ENCODE measurements at regions not wholly inside any gene's neighbourhood (a gene's known extent, or its start where the extent isn't known, plus 50 kb on each side); places are given as distances from the start of the nearest gene placed in this dataset.

GRCh38 chr2:226273440-226273839 is 526.2 kb downstream of the IRS1 start:
- no peaks in the 10 kb centered on the region for H3K36me3 ChIP-seq (replicated peaks in 1 of 2)
- H3K27me3 ChIP-seq: no peaks in the 10 kb centered on the region
- no peak overlapping the region for H3K4me3 ChIP-seq
- no peak overlapping the region for H3K27ac ChIP-seq
- H3K9me3 ChIP-seq (replicated peaks in 1 of 3): no peaks in the 10 kb centered on the region
- no peaks in the 10 kb centered on the region for H3K4me1 ChIP-seq (replicated peaks in 1 of 2)
- no peak for TF ChIP-seq POLR2A (IDR thresholded peaks at IDR 0.05)
- TF ChIP-seq CTCF (IDR thresholded peaks at IDR 0.05): no peak
- DNase-seq: no peak
- intact Hi-C loops (cut with DNase I): no loop called here

- no peak overlapping the region for H3K4me3 ChIP-seq
- no peaks in the 10 kb centered on the region for H3K4me1 ChIP-seq (replicated peaks in 1 of 2)
- no peak for TF ChIP-seq POLR2A (IDR thresholded peaks at IDR 0.05)
- TF ChIP-seq CTCF (IDR thresholded peaks at IDR 0.05): no peak
- H3K27ac ChIP-seq: no peak overlapping the region
- intact Hi-C loops (cut with DNase I): no loop called here
- WGBS, 4 donors: 51 to 73% (median 68%) methylated on average over 1 of the region's 1 CpG
- DNase-seq: no peak
- H3K27me3 ChIP-seq: no peaks in the 10 kb centered on the region
- H3K36me3 ChIP-seq (replicated peaks in 1 of 2): no peaks in the 10 kb centered on the region
- no peaks in the 10 kb centered on the region for H3K9me3 ChIP-seq (replicated peaks in 1 of 3)
Observed at GRCh38 chr2:226272435-226272834, 527.2 kb downstream of the IRS1 start.

- TF ChIP-seq CTCF (IDR thresholded peaks at IDR 0.05): no peak
- no peak for TF ChIP-seq POLR2A (IDR thresholded peaks at IDR 0.05)
- H3K4me3 ChIP-seq: no peak overlapping the region
Observed at GRCh38 chr2:226270285-226271058, 529.1 kb downstream of the IRS1 start.

GRCh38 chr2:226267516-226268289 is 531.9 kb downstream of the IRS1 start:
- Histone ChIP-seq H3K36me3 (replicated peaks in 1 of 2) (no peaks in the 10 kb centered on the region), H3K27ac (no peak overlapping the region), H3K4me1 (replicated peaks in 1 of 2) (no peaks in the 10 kb centered on the region), H3K4me3 (no peak overlapping the region), H3K9me3 (replicated peaks in 1 of 3) (no peaks in the 10 kb centered on the region), H3K27me3 (no peaks in the 10 kb centered on the region)
- TF ChIP-seq CTCF (IDR thresholded peaks at IDR 0.05): no peak
- no peak for TF ChIP-seq POLR2A (IDR thresholded peaks at IDR 0.05)
- intact Hi-C loops (cut with DNase I): no loop called here
- no peak for DNase-seq
- WGBS, 4 donors: 72 to 80% (median 77%) methylated on average over 3 of the region's 3 CpGs

More at GRCh38 chr2:226270285-226271058, 529.1 kb downstream of the IRS1 start:
- Histone ChIP-seq H3K9me3 (replicated peaks in 1 of 3) (no peaks in the 10 kb centered on the region), H3K27me3 (no peaks in the 10 kb centered on the region), H3K27ac (no peak overlapping the region), H3K4me1 (replicated peaks in 1 of 2) (no peaks in the 10 kb centered on the region), H3K36me3 (replicated peaks in 1 of 2) (no peaks in the 10 kb centered on the region)
- 64 to 70% (median 66%) methylated on average over 6 of the region's 6 CpGs for WGBS, 4 donors
- intact Hi-C loops (cut with DNase I): no loop called here
- DNase-seq: no peak
